GM23338 (cell line): ENCODE measurements at regions not wholly inside any gene's neighbourhood (a gene's known extent, or its start where the extent isn't known, plus 50 kb on each side); places are given as distances from the start of the nearest gene placed in this dataset.

ENCODE experiments used
- ATAC-seq: fragments of 200-7000 bp; cut with Tn5 transposase; 3 replicates; pipeline ENCODE4 v1.9.1; 2020
- DNase-seq: peaks from one replicate; pipeline ENCODE4 v3.0.0-alpha.2; 2015; ENCODE audit warnings: low spot score
- H2AFZ ChIP-seq: fragments of 200-600 bp; sonication (generic); 2 replicates; pipeline ENCODE4 v1.8.0; 2016; ENCODE audit warnings: antibody characterized with exemption, mild to moderate bottlenecking, moderate library complexity
- H3F3A ChIP-seq: fragments of 200-600 bp; sonication (generic); replicated peaks from 2 replicates; pipeline ENCODE4 v1.8.0; 2017; ENCODE audit warnings: antibody characterized with exemption, mixed run types, low read depth
- H3K27ac ChIP-seq: fragments of 200-600 bp; sonication (generic); 2 replicates; pipeline ENCODE4 v1.6.1; 2016; ENCODE audit warnings: low read depth
- H3K27me3 ChIP-seq: fragments of 200-600 bp; sonication (generic); 2 replicates; pipeline ENCODE4 v1.8.0; 2016; ENCODE audit warnings: mild to moderate bottlenecking, mixed run types, moderate library complexity; ENCODE audit not compliant: insufficient read depth
- H3K36me3 ChIP-seq: fragments of 200-600 bp; sonication (generic); 2 replicates; pipeline ENCODE4 v1.8.0; 2016; ENCODE audit warnings: mild to moderate bottlenecking; ENCODE audit not compliant: insufficient read depth
- H3K4me1 ChIP-seq: fragments of 200-600 bp; sonication (generic); 2 replicates; pipeline ENCODE4 v1.8.0; 2016; ENCODE audit warnings: mild to moderate bottlenecking, moderate library complexity; ENCODE audit not compliant: insufficient read depth
- H3K4me2 ChIP-seq: fragments of 200-600 bp; sonication (generic); 2 replicates; pipeline ENCODE4 v1.7.1; 2017; ENCODE audit warnings: mixed run types
- H3K4me3 ChIP-seq: fragments of 200-600 bp; sonication (generic); 2 replicates; pipeline ENCODE4 v1.6.1; 2016; ENCODE audit warnings: mixed run types
- H3K79me2 ChIP-seq: fragments of 200-600 bp; sonication (generic); replicated peaks from 2 replicates; pipeline ENCODE4 v1.8.0; 2017; ENCODE audit warnings: mild to moderate bottlenecking; ENCODE audit not compliant: insufficient read depth
- H3K9me2 ChIP-seq: fragments of 200-600 bp; sonication (generic); 2 replicates; pipeline ENCODE4 v1.8.0; 2017; ENCODE audit not compliant: insufficient read depth
- H4K20me1 ChIP-seq: fragments of 200-600 bp; sonication (generic); replicated peaks from 2 replicates; pipeline ENCODE4 v1.8.0; 2017; ENCODE audit warnings: mild to moderate bottlenecking; ENCODE audit not compliant: insufficient read depth
- H3K27ac Mint-ChIP-seq: 2 replicates; pipeline ENCODE4 v1.8.0; 2020; ENCODE audit warnings: inconsistent platforms, mild to moderate bottlenecking, moderate library complexity, mixed read lengths
- H3K27me3 Mint-ChIP-seq: 3 replicates; pipeline ENCODE4 v1.8.0; 2022; ENCODE audit warnings: low read depth, mild to moderate bottlenecking, moderate library complexity, mixed read lengths, inconsistent platforms; ENCODE audit not compliant: insufficient read depth, poor library complexity
- H3K36me3 Mint-ChIP-seq: 3 replicates; pipeline ENCODE4 v1.8.0; 2021; ENCODE audit warnings: low read depth, mild to moderate bottlenecking, inconsistent platforms, moderate library complexity, mixed read lengths
- H3K4me1 Mint-ChIP-seq: 3 replicates; pipeline ENCODE4 v1.8.0; 2020; ENCODE audit warnings: mild to moderate bottlenecking, inconsistent platforms, mixed read lengths
- H3K4me3 Mint-ChIP-seq: 3 replicates; pipeline ENCODE4 v1.8.0; 2021; ENCODE audit warnings: moderate library complexity, mild to moderate bottlenecking, inconsistent platforms, mixed read lengths
- H3K9me3 Mint-ChIP-seq: 3 replicates; pipeline ENCODE4 v1.8.0; 2020; ENCODE audit warnings: moderate library complexity, mild to moderate bottlenecking, inconsistent platforms, mixed read lengths
- CREB1 ChIP-seq: fragments of 250-450 bp; sonication (Bioruptor Pico); IDR thresholded peaks from 2 replicates; pipeline ENCODE4 v1.5.0; 2020; ENCODE audit warnings: low read depth, mild to moderate bottlenecking, moderate library complexity
- CTCF ChIP-seq, 2 experiments: fragments of 200-600 bp in 1 of 2; sonication (generic) in 1 of 2; conservative IDR thresholded peaks; 2 replicates each; pipeline versions ENCODE4 v1.5.1 to v1.6.1; 2016 to 2017; ENCODE audit warnings: antibody characterized with exemption in 2 of 2, low read depth in 2 of 2, mild to moderate bottlenecking in 2 of 2, moderate library complexity in 1 of 2
- EZH2 ChIP-seq: fragments of 200-600 bp; sonication (generic); IDR thresholded peaks from one replicate; pipeline ENCODE4 v1.8.0; 2017; ENCODE audit warnings: antibody characterized with exemption, mild to moderate bottlenecking, low read depth; ENCODE audit not compliant: unreplicated experiment
- JUNB ChIP-seq: IDR thresholded peaks from one replicate; pipeline ENCODE4 v1.6.1; 2016; ENCODE audit warnings: antibody characterized with exemption; ENCODE audit not compliant: unreplicated experiment
- POLR2AphosphoS5 ChIP-seq: IDR thresholded peaks from 2 replicates; pipeline ENCODE4 v1.6.1; 2016; ENCODE audit warnings: antibody characterized with exemption, low read depth
- STAT1 ChIP-seq: IDR thresholded peaks from one replicate; pipeline ENCODE4 v1.6.1; 2016; ENCODE audit warnings: antibody characterized with exemption; ENCODE audit not compliant: unreplicated experiment
- ZNF462 ChIP-seq: fragments of 250-450 bp; sonication (Bioruptor Pico); IDR thresholded peaks from 2 replicates; pipeline ENCODE4 v1.5.0; 2020; ENCODE audit warnings: mild to moderate bottlenecking, moderate library complexity

GRCh38 chr1:79554688-79555087 is 548.2 kb upstream of the ADGRL4 start:
- peak overlapping the region; percentile 64; the same call in 1 of the 2 replicates for H2AFZ ChIP-seq
- no peak for DNase-seq

GRCh38 chr1:79551321-79551720 is 544.8 kb upstream of the ADGRL4 start:
- DNase-seq (no peak), ATAC-seq (no peak)
- no peak overlapping the region for H2AFZ ChIP-seq
- no peaks in the 10 kb centered on the region for H3K4me1 ChIP-seq
- H3K27me3 ChIP-seq = no peaks in the 10 kb centered on the region
- H3K9me2 ChIP-seq = peaks cover 2% of the 10 kb centered on the region; the same call in 1 of the 2 replicates
- Mint-ChIP-seq H3K4me1 (no peaks in the 10 kb centered on the region), H3K4me3 (no peak overlapping the region), H3K27me3 (no peaks in the 10 kb centered on the region), H3K27ac (no peak overlapping the region), H3K9me3 (no peaks in the 10 kb centered on the region), H3K36me3 (no peaks in the 10 kb centered on the region)
- H3K36me3 ChIP-seq = no peaks in the 10 kb centered on the region
- no peaks in the 10 kb centered on the region for H3K79me2 ChIP-seq
- H4K20me1 ChIP-seq = no peaks in the 10 kb centered on the region
- no peak for TF ChIP-seq POLR2AphosphoS5
- TF ChIP-seq CTCF (conservative IDR thresholded peaks at IDR 0.05; ENCODE audit: low read depth in 2 of 2) = no peak
- no peak for TF ChIP-seq CREB1 (CRISPR knock-in tag)
- no peak overlapping the region for H3K4me3 ChIP-seq
- no peaks in the 10 kb centered on the region for H3F3A ChIP-seq
- no peak overlapping the region for H3K27ac ChIP-seq
- no peak overlapping the region for H3K4me2 ChIP-seq

More at GRCh38 chr1:79554688-79555087, 548.2 kb upstream of the ADGRL4 start:
- TF ChIP-seq CREB1 (CRISPR knock-in tag) (no peak), STAT1 (no peak), EZH2 (no peak), POLR2AphosphoS5 (no peak), JUNB (no peak)
- H3K27ac Mint-ChIP-seq = no peak overlapping the region
- no peaks in the 10 kb centered on the region for H3K27me3 Mint-ChIP-seq
- Histone ChIP-seq H3K79me2 (no peaks in the 10 kb centered on the region), H3F3A (no peaks in the 10 kb centered on the region), H3K27ac (no peak overlapping the region), H3K4me3 (no peak overlapping the region), H3K4me2 (no peak overlapping the region), H3K9me2 (peaks cover 5% of the 10 kb centered on the region), H3K4me1 (no peaks in the 10 kb centered on the region), H3K36me3 (no peaks in the 10 kb centered on the region), H3K27me3 (no peaks in the 10 kb centered on the region), H4K20me1 (no peaks in the 10 kb centered on the region)
- H3K4me1 Mint-ChIP-seq = no peaks in the 10 kb centered on the region
- no peaks in the 10 kb centered on the region for H3K36me3 Mint-ChIP-seq
- no peak for ATAC-seq
- no peaks in the 10 kb centered on the region for H3K9me3 Mint-ChIP-seq
- no peak overlapping the region for H3K4me3 Mint-ChIP-seq

GRCh38 chr1:79550402-79550801 is 543.9 kb upstream of the ADGRL4 start:
- DNase-seq (no peak), ATAC-seq (no peak)
- H3F3A ChIP-seq = no peaks in the 10 kb centered on the region
- no peaks in the 10 kb centered on the region for H3K27me3 ChIP-seq
- Mint-ChIP-seq H3K36me3 (no peaks in the 10 kb centered on the region), H3K4me1 (no peaks in the 10 kb centered on the region), H3K4me3 (no peak overlapping the region), H3K27me3 (no peaks in the 10 kb centered on the region), H3K9me3 (no peaks in the 10 kb centered on the region), H3K27ac (no peak overlapping the region)
- H3K27ac ChIP-seq = no peak overlapping the region
- no peaks in the 10 kb centered on the region for H3K36me3 ChIP-seq
- H3K4me1 ChIP-seq = no peaks in the 10 kb centered on the region
- TF ChIP-seq POLR2AphosphoS5 (no peak), ZNF462 (CRISPR knock-in tag) (no peak), JUNB (no peak)
- H3K4me3 ChIP-seq = no peak overlapping the region
- H4K20me1 ChIP-seq = no peaks in the 10 kb centered on the region
- H2AFZ ChIP-seq = no peak overlapping the region
- H3K4me2 ChIP-seq = no peak overlapping the region
- H3K9me2 ChIP-seq = peaks cover 2% of the 10 kb centered on the region; the same call in 1 of the 2 replicates
- H3K79me2 ChIP-seq = no peaks in the 10 kb centered on the region
